Inferior parietal cortex (tissue), 1 donor: ENCODE measurements at regions not wholly inside any gene's neighbourhood (a gene's known extent, or its start where the extent isn't known, plus 50 kb on each side); places are given as distances from the start of the nearest gene placed in this dataset.
"Not testable (repeated sequence)": the region's sequence is repeated elsewhere in the genome, so short reads cannot be mapped to it uniquely, and the experiment has no call there.

Experiments used
- DNase-seq: peaks from one replicate; pipeline ENCODE4 v3.0.0-alpha.2; 2016; ENCODE audit errors: extremely low spot score

- not testable (repeated sequence) for DNase-seq
Measured at GRCh38 chr16:18263046-18263445, 73.5 kb downstream of the NPIPA8 start.

- not testable (repeated sequence) for DNase-seq
Measured at GRCh38 chr16:18261848-18262247, 74.7 kb downstream of the NPIPA8 start.

- not testable (repeated sequence) for DNase-seq
Measured at GRCh38 chr16:18259496-18260176, 76.9 kb downstream of the NPIPA8 start.

- DNase-seq = not testable (repeated sequence)
Measured at GRCh38 chr16:18252943-18253342, 83.6 kb downstream of the NPIPA8 start.

- DNase-seq = not testable (repeated sequence)
Measured at GRCh38 chr16:18230505-18230904, 106.0 kb downstream of the NPIPA8 start.

- not testable (repeated sequence) for DNase-seq
Measured at GRCh38 chr16:18222054-18223009, 114.2 kb downstream of the NPIPA8 start.

GRCh38 chr16:18217741-18218140 lies 118.8 kb downstream of the NPIPA8 start:
- not testable (repeated sequence) for DNase-seq

GRCh38 chr16:18216814-18217213 lies 119.7 kb downstream of the NPIPA8 start:
- DNase-seq = not testable (repeated sequence)

- not testable (repeated sequence) for DNase-seq
Measured at GRCh38 chr16:18213810-18214209, 122.7 kb downstream of the NPIPA8 start.

GRCh38 chr16:18211505-18211904 lies 125.0 kb downstream of the NPIPA8 start:
- not testable (repeated sequence) for DNase-seq

GRCh38 chr16:18204786-18205185 lies 131.8 kb downstream of the NPIPA8 start:
- not testable (repeated sequence) for DNase-seq

- DNase-seq = not testable (repeated sequence)
Measured at GRCh38 chr16:18204309-18204708, 132.2 kb downstream of the NPIPA8 start.

GRCh38 chr16:18201511-18201910 lies 135.0 kb downstream of the NPIPA8 start:
- not testable (repeated sequence) for DNase-seq

GRCh38 chr16:18192389-18192788 lies 144.1 kb downstream of the NPIPA8 start:
- not testable (repeated sequence) for DNase-seq

GRCh38 chr16:18190179-18190578 lies 146.4 kb downstream of the NPIPA8 start:
- DNase-seq = not testable (repeated sequence)

- DNase-seq = not testable (repeated sequence)
Measured at GRCh38 chr16:18184755-18185154, 151.8 kb downstream of the NPIPA8 start.

- DNase-seq = not testable (repeated sequence)
Measured at GRCh38 chr16:18181028-18181427, 155.5 kb downstream of the NPIPA8 start.

GRCh38 chr16:18173945-18174497 lies 162.5 kb downstream of the NPIPA8 start:
- not testable (repeated sequence) for DNase-seq

GRCh38 chr16:18162293-18162692 lies 174.2 kb downstream of the NPIPA8 start:
- DNase-seq = not testable (repeated sequence)

- not testable (repeated sequence) for DNase-seq
Measured at GRCh38 chr16:18161224-18161623, 175.3 kb downstream of the NPIPA8 start.

GRCh38 chr16:18159185-18159584 lies 177.4 kb downstream of the NPIPA8 start:
- DNase-seq = not testable (repeated sequence)

GRCh38 chr16:18157854-18158253 lies 178.7 kb downstream of the NPIPA8 start:
- not testable (repeated sequence) for DNase-seq
